ENCODE measurements at regions not wholly inside any gene's neighbourhood (a gene's known extent, or its start where the extent isn't known, plus 50 kb on each side); places are given as distances from the start of the nearest gene placed in this dataset.

- DNase-seq (ENCODE audit: low spot score), result no peak
These were observed 273.9 kb upstream of the RGS6 start for GRCh38 chr14:71658261-71658860.

GRCh38 chr14:71659159-71659558, 273.1 kb upstream of the RGS6 start:
- DNase-seq (ENCODE audit: low spot score), result no peak

- no peak for DNase-seq (ENCODE audit: low spot score)
These were observed 270.8 kb upstream of the RGS6 start for GRCh38 chr14:71661441-71661840.

- no peak for DNase-seq (ENCODE audit: low spot score)
These were observed 269.9 kb upstream of the RGS6 start for GRCh38 chr14:71662291-71662790.

- no peak for DNase-seq (ENCODE audit: low spot score)
These were observed 267.1 kb upstream of the RGS6 start for GRCh38 chr14:71665157-71665556.

- DNase-seq (ENCODE audit: low spot score), result no peak
These were observed 266.4 kb upstream of the RGS6 start for GRCh38 chr14:71665781-71666180.

- no peak for DNase-seq (ENCODE audit: low spot score)
These were observed 265.6 kb upstream of the RGS6 start for GRCh38 chr14:71666571-71667145.

- DNase-seq (ENCODE audit: low spot score), result no peak
These were observed 263.9 kb upstream of the RGS6 start for GRCh38 chr14:71668186-71668912.

- no peak for DNase-seq (ENCODE audit: low spot score)
These were observed 259.6 kb upstream of the RGS6 start for GRCh38 chr14:71672596-71672995.

- no peak for DNase-seq (ENCODE audit: low spot score)
These were observed 256.9 kb upstream of the RGS6 start for GRCh38 chr14:71675126-71675899.

- no peak for DNase-seq (ENCODE audit: low spot score)
These were observed 256.3 kb upstream of the RGS6 start for GRCh38 chr14:71675900-71676287.

- DNase-seq (ENCODE audit: low spot score), result no peak
These were observed 251.4 kb upstream of the RGS6 start for GRCh38 chr14:71680736-71681387.

GRCh38 chr14:71682337-71682736, 249.9 kb upstream of the RGS6 start:
- DNase-seq (ENCODE audit: low spot score), result no peak

- no peak for DNase-seq (ENCODE audit: low spot score)
These were observed 247.9 kb upstream of the RGS6 start for GRCh38 chr14:71684323-71684722.

GRCh38 chr14:71686677-71687076, 245.6 kb upstream of the RGS6 start:
- DNase-seq (ENCODE audit: low spot score), result no peak

- DNase-seq (ENCODE audit: low spot score), result no peak
These were observed 244.9 kb upstream of the RGS6 start for GRCh38 chr14:71687166-71687831.

- DNase-seq (ENCODE audit: low spot score), result no peak
These were observed 243.7 kb upstream of the RGS6 start for GRCh38 chr14:71688576-71688975.

GRCh38 chr14:71690478-71690877, 241.8 kb upstream of the RGS6 start:
- DNase-seq (ENCODE audit: low spot score), result no peak

- no peak for DNase-seq (ENCODE audit: low spot score)
These were observed 239.7 kb upstream of the RGS6 start for GRCh38 chr14:71692496-71692895.

- DNase-seq (ENCODE audit: low spot score), result no peak
These were observed 238.8 kb upstream of the RGS6 start for GRCh38 chr14:71693381-71693780.
